ENCODE measurements at regions not wholly inside any gene's neighbourhood (a gene's known extent, or its start where the extent isn't known, plus 50 kb on each side); places are given as distances from the start of the nearest gene placed in this dataset.

DNA sequence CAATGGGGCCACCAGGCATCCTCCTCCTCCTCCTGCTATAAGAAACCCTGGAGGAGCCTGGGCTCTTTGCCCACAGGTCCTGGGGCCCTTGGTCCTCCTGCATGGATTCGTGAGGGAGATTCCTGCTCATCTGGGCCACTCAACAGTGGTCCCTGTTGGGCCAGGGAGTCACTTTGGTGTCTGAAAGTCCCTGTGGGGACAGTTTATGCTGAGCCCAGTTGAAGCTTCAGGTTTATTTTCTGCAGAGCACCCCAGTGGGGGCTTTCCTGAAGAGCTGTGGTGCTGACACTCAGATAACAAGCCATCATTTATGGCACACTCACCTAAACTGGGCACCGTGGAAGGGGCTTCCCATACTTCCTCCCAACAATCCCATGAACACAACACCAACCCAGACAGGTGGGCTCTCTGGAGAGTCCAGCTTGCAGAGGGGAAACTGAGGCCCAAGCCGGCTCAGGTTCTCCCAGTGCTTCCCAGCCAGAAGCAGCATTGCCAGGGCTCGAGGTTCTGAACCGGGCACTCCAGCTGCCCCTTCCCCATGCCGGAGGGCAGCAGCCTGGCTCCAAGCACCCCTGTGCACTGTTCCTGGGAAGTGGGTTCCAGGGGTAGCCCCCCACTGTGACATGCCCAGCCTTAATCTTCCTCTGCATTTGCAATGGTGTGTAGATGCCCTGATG is 91.3 kb downstream of the MYEOV start:
- H3K4me3 ChIP-seq (ENCODE audit: low read depth, low read length), result no peak overlapping the region
- DNase-seq (ENCODE audit: low read depth), result no peak
- no peak for TF ChIP-seq CTCF (conservative IDR thresholded peaks at IDR 0.05; ENCODE audit: low read depth, low read length)

GRCh38 chr11:69385832-69386427 is 92.0 kb downstream of the MYEOV start:
- no peak for DNase-seq (ENCODE audit: low read depth)
- no peak overlapping the region for H3K4me3 ChIP-seq (ENCODE audit: low read depth, low read length)
- no peak for TF ChIP-seq CTCF (conservative IDR thresholded peaks at IDR 0.05; ENCODE audit: low read depth, low read length)

GRCh38 chr11:69386594-69387408 is 92.8 kb downstream of the MYEOV start:
- DNase-seq (ENCODE audit: low read depth), result no peak
- no peak for TF ChIP-seq CTCF (conservative IDR thresholded peaks at IDR 0.05; ENCODE audit: low read depth, low read length)

GRCh38 chr11:69387409-69387885 is 93.5 kb downstream of the MYEOV start:
- DNase-seq (ENCODE audit: low read depth), result peak; percentile 52

More at GRCh38 chr11:69386594-69387408, 92.8 kb downstream of the MYEOV start:
- no peak overlapping the region for H3K4me3 ChIP-seq (ENCODE audit: low read depth, low read length)

GRCh38 chr11:69388210-69388609 is 93.3 kb upstream of the LINC01488 start:
- no peak overlapping the region for H3K4me3 ChIP-seq (ENCODE audit: low read depth, low read length)
- no peak for TF ChIP-seq CTCF (conservative IDR thresholded peaks at IDR 0.05; ENCODE audit: low read depth, low read length)
- no peak for DNase-seq (ENCODE audit: low read depth)

More at GRCh38 chr11:69387409-69387885, 93.5 kb downstream of the MYEOV start:
- H3K4me3 ChIP-seq (ENCODE audit: low read depth, low read length), result no peak overlapping the region
- TF ChIP-seq CTCF (conservative IDR thresholded peaks at IDR 0.05; ENCODE audit: low read depth, low read length), result no peak

- H3K4me3 ChIP-seq (ENCODE audit: low read depth, low read length), result no peak overlapping the region
- no peak for TF ChIP-seq CTCF (conservative IDR thresholded peaks at IDR 0.05; ENCODE audit: low read depth, low read length)
- peak; percentile 60 for DNase-seq (ENCODE audit: low read depth)
Measured at GRCh38 chr11:69388661-69389060, 92.8 kb upstream of the LINC01488 start.

Measured in epithelial cell of proximal tubule (primary cell).